Astrocyte (in vitro differentiated cells and primary cell): ENCODE measurements at regions not wholly inside any gene's neighbourhood (a gene's known extent, or its start where the extent isn't known, plus 50 kb on each side); places are given as distances from the start of the nearest gene placed in this dataset.

ENCODE experiments used
- DNase-seq: peaks from one replicate; pipeline ENCODE4 v3.0.0-alpha.2; 2010; ENCODE audit warnings: low read depth
- FAIRE-seq: peaks from 2 replicates; lab custom pipeline; 2011; peaks lifted over from hg19 to GRCh38; lab: Jason Lieb, UNC
- H2AFZ ChIP-seq: 2 replicates; pipeline ENCODE4 v1.6.0; 2012; ENCODE audit warnings: low read depth, low read length, inconsistent platforms
- H3K27ac ChIP-seq: 2 replicates; pipeline ENCODE4 v1.5.1; 2011; ENCODE audit warnings: low read depth, low read length, inconsistent platforms
- H3K27me3 ChIP-seq: 2 replicates; pipeline ENCODE4 v1.6.0; 2011; ENCODE audit warnings: low read length, inconsistent platforms; ENCODE audit not compliant: insufficient read depth
- H3K36me3 ChIP-seq: 2 replicates; pipeline ENCODE4 v1.5.1; 2011; ENCODE audit warnings: low read length, inconsistent platforms; ENCODE audit not compliant: insufficient read depth
- H3K4me1 ChIP-seq: 2 replicates; pipeline ENCODE4 v1.5.1; 2011; ENCODE audit warnings: low read length, inconsistent platforms; ENCODE audit not compliant: insufficient read depth
- H3K4me2 ChIP-seq: 2 replicates; pipeline ENCODE4 v1.6.0; 2012; ENCODE audit warnings: low read length, inconsistent platforms
- H3K4me3 ChIP-seq: 2 replicates; pipeline ENCODE4 v1.5.1; 2011; ENCODE audit warnings: low read depth, mild to moderate bottlenecking, low read length, inconsistent platforms; ENCODE audit not compliant: insufficient read depth
- H3K79me2 ChIP-seq: 2 replicates; pipeline ENCODE4 v1.6.0; 2012; ENCODE audit warnings: mild to moderate bottlenecking, low read length, inconsistent platforms; ENCODE audit not compliant: insufficient read depth
- H3K9ac ChIP-seq: 2 replicates; pipeline ENCODE4 v1.6.0; 2012; ENCODE audit warnings: mild to moderate bottlenecking, low read length, inconsistent platforms
- H3K9me3 ChIP-seq: 2 replicates; pipeline ENCODE4 v1.5.1; 2012; ENCODE audit warnings: low read depth, mild to moderate bottlenecking, low read length, inconsistent platforms; ENCODE audit not compliant: insufficient read depth
- H4K20me1 ChIP-seq: 2 replicates; pipeline ENCODE4 v1.6.0; 2012; ENCODE audit warnings: low read length, inconsistent platforms; ENCODE audit not compliant: insufficient read depth
- H3K27ac Mint-ChIP-seq: one replicate; pipeline ENCODE4 v1.8.0; 2021; ENCODE audit warnings: mild to moderate bottlenecking, mixed read lengths; ENCODE audit not compliant: unreplicated experiment
- H3K27me3 Mint-ChIP-seq: one replicate; pipeline ENCODE4 v1.8.0; 2021; ENCODE audit warnings: low read depth, mixed read lengths; ENCODE audit not compliant: unreplicated experiment
- H3K36me3 Mint-ChIP-seq: one replicate; pipeline ENCODE4 v1.8.0; 2021; ENCODE audit warnings: low read depth, mixed read lengths; ENCODE audit not compliant: unreplicated experiment
- H3K4me1 Mint-ChIP-seq: one replicate; pipeline ENCODE4 v1.8.0; 2021; ENCODE audit warnings: low read depth, mixed read lengths; ENCODE audit not compliant: unreplicated experiment
- H3K4me3 Mint-ChIP-seq: one replicate; pipeline ENCODE4 v1.8.0; 2021; ENCODE audit warnings: mild to moderate bottlenecking, moderate library complexity, mixed read lengths; ENCODE audit not compliant: unreplicated experiment
- H3K9me3 Mint-ChIP-seq: one replicate; pipeline ENCODE4 v1.8.0; 2021; ENCODE audit warnings: mild to moderate bottlenecking, mixed read lengths; ENCODE audit not compliant: unreplicated experiment
- EZH2 ChIP-seq: IDR thresholded peaks from 2 replicates; pipeline ENCODE4 v1.6.1; 2012; ENCODE audit warnings: mild to moderate bottlenecking, low read length, inconsistent platforms; ENCODE audit not compliant: insufficient read depth
- TF ChIP-seq, protein P1 (sequence below): IDR thresholded peaks from 2 replicates; pipeline ENCODE4 v1.5.1; 2011; ENCODE audit warnings: low read depth, mild to moderate bottlenecking, inconsistent platforms, low read length, moderate library complexity; ENCODE audit not compliant: insufficient read depth

DNA sequence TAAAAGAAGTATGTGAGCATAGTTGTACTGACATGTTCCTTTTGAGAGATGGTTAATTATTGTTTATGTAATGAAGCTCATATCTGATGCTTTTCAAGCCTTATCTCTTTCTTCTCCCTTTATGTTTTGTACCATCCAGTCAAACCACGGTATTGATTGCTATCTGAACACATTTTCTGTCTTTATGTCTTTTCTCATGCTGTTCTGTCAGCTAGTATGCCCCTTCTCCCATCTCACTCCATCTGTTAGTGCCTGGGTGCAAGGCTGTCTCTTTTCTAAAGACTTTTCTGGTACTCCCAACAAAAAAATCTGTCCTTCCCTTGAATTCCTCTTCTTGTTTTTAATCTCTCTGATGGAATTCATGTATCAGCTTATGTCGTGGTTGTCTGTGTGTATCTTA is 883.8 kb upstream of the IGFBP7 start:
- Histone ChIP-seq H2AFZ (no peak overlapping the region), H3K9me3 (no peaks in the 10 kb centered on the region), H3K4me2 (no peak overlapping the region), H3K4me1 (no peaks in the 10 kb centered on the region), H3K27me3 (no peaks in the 10 kb centered on the region), H4K20me1 (no peaks in the 10 kb centered on the region), H3K27ac (no peak overlapping the region), H3K36me3 (no peaks in the 10 kb centered on the region), H3K79me2 (no peaks in the 10 kb centered on the region), H3K9ac (no peak overlapping the region), H3K4me3 (no peak overlapping the region)
- TF ChIP-seq, protein P1, sequence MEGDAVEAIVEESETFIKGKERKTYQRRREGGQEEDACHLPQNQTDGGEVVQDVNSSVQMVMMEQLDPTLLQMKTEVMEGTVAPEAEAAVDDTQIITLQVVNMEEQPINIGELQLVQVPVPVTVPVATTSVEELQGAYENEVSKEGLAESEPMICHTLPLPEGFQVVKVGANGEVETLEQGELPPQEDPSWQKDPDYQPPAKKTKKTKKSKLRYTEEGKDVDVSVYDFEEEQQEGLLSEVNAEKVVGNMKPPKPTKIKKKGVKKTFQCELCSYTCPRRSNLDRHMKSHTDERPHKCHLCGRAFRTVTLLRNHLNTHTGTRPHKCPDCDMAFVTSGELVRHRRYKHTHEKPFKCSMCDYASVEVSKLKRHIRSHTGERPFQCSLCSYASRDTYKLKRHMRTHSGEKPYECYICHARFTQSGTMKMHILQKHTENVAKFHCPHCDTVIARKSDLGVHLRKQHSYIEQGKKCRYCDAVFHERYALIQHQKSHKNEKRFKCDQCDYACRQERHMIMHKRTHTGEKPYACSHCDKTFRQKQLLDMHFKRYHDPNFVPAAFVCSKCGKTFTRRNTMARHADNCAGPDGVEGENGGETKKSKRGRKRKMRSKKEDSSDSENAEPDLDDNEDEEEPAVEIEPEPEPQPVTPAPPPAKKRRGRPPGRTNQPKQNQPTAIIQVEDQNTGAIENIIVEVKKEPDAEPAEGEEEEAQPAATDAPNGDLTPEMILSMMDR, result no peak
- TF ChIP-seq EZH2, result no peak
- H3K9me3 Mint-ChIP-seq, result no peaks in the 10 kb centered on the region
- peaks cover 2% of the 10 kb centered on the region for H3K27me3 Mint-ChIP-seq
- H3K36me3 Mint-ChIP-seq, result no peaks in the 10 kb centered on the region
- DNase-seq (no peak), FAIRE-seq (no peak)
- no peak overlapping the region for H3K4me3 Mint-ChIP-seq
- H3K27ac Mint-ChIP-seq, result no peak overlapping the region
- peaks cover 4% of the 10 kb centered on the region for H3K4me1 Mint-ChIP-seq

DNA sequence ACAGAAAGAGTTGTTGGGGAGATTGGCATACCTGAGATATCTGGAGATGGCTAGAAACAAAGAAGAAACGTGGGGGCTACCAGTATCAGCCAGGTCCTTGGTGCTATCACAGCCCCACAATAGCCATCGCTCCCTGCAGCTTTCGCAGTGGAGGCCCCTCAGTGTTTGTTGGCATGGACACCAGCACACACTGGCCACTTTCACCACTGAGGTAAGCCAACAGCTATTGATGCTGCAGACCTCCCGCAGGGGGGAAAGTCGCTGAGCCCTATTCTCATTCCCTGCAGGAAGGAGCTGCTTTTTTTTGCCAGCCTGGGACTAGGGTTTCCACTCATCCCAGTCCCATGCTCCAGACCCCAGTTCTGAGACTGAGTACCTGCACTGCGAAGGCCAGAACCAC is 879.2 kb upstream of the IGFBP7 start:
- Mint-ChIP-seq H3K4me1 (peaks cover 4% of the 10 kb centered on the region), H3K27ac (no peak overlapping the region), H3K4me3 (no peak overlapping the region), H3K36me3 (no peaks in the 10 kb centered on the region), H3K27me3 (peaks cover 2% of the 10 kb centered on the region), H3K9me3 (no peaks in the 10 kb centered on the region)
- FAIRE-seq (no peak), DNase-seq (no peak)
- H3K4me2 ChIP-seq, result no peak overlapping the region
- H2AFZ ChIP-seq, result no peak overlapping the region
- H3K36me3 ChIP-seq, result no peaks in the 10 kb centered on the region
- H4K20me1 ChIP-seq, result no peaks in the 10 kb centered on the region
- no peaks in the 10 kb centered on the region for H3K9me3 ChIP-seq
- no peaks in the 10 kb centered on the region for H3K79me2 ChIP-seq
- no peak for TF ChIP-seq EZH2
- TF ChIP-seq, protein P1, result no peak
- no peak overlapping the region for H3K4me3 ChIP-seq
- no peak overlapping the region for H3K9ac ChIP-seq
- H3K4me1 ChIP-seq, result no peaks in the 10 kb centered on the region
- no peak overlapping the region for H3K27ac ChIP-seq
- H3K27me3 ChIP-seq, result no peaks in the 10 kb centered on the region

DNA sequence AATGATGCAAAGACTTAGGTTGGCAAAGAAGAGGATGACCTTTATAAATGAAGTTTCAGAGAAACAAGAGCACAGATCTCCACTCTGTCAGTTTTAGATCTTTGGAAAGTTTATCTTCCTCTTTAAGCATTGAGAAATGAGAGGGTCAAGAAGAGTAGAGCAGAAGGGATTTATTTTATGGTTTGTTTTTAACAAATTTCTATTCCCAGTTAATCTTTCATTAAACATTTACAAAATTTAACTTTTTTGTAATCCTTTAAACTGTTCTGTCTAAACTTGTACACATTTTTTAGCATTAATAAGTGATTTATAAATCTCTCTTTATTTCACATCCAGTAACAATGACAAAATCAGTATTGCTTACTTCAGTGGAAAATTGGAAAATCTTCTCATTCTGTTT is 875.0 kb upstream of the IGFBP7 start:
- TF ChIP-seq, protein P1, result no peak
- TF ChIP-seq EZH2, result no peak
- Histone ChIP-seq H4K20me1 (no peaks in the 10 kb centered on the region), H3K9ac (no peak overlapping the region), H3K27me3 (no peaks in the 10 kb centered on the region), H3K79me2 (no peaks in the 10 kb centered on the region), H3K4me1 (no peaks in the 10 kb centered on the region), H3K36me3 (no peaks in the 10 kb centered on the region), H2AFZ (no peak overlapping the region), H3K4me2 (no peak overlapping the region), H3K4me3 (no peak overlapping the region), H3K27ac (no peak overlapping the region), H3K9me3 (no peaks in the 10 kb centered on the region)
- Mint-ChIP-seq H3K27ac (no peak overlapping the region), H3K27me3 (no peaks in the 10 kb centered on the region), H3K4me1 (no peaks in the 10 kb centered on the region), H3K4me3 (no peak overlapping the region), H3K9me3 (no peaks in the 10 kb centered on the region), H3K36me3 (no peaks in the 10 kb centered on the region)
- FAIRE-seq (no peak), DNase-seq (no peak)
